Choroid plexus epithelial cell (primary cell): ENCODE measurements at regions not wholly inside any gene's neighbourhood (a gene's known extent, or its start where the extent isn't known, plus 50 kb on each side); places are given as distances from the start of the nearest gene placed in this dataset.
A peak's percentile ranks its signal among the peaks of the same experiment; 100 is the strongest.

Source experiments
- DNase-seq: peaks from one replicate; pipeline ENCODE4 v3.0.0-alpha.2; 2010; ENCODE audit warnings: low read depth
- H3K4me3 ChIP-seq: 2 replicates; pipeline ENCODE4 v1.5.1; 2011; ENCODE audit warnings: low read depth, mild to moderate bottlenecking, control low read depth, low read length, moderate library complexity
- CTCF ChIP-seq: conservative IDR thresholded peaks from 2 replicates; pipeline ENCODE4 v1.5.1; 2011; ENCODE audit warnings: low read depth, mild to moderate bottlenecking, control low read depth, inconsistent platforms, low read length, moderate library complexity

GRCh38 chr20:11394145-11394833 lies 523.4 kb upstream of the BTBD3 start:
- no peak for TF ChIP-seq CTCF
- H3K4me3 ChIP-seq = no peak overlapping the region
- DNase-seq = peak; percentile 95

DNA sequence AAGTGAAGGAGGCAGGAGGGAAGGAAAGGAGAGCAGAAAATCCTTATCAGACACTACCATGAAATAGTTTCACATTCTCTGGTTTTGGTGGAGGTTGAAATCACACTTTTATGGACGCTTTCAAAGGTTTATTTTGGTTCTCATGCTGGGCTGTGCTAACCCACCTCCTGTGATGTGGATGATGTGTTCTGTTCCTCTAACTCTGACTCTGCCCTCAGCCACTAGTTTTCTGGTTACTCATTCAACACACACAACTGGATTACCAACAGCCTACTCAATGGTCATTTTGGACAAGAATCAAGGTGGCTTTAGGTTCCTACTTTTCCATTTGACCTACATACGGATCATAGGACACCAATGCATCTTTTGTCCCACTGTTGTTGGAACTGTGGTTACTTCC lies 522.1 kb upstream of the BTBD3 start:
- DNase-seq = peak; percentile 66
- TF ChIP-seq CTCF = no peak
- no peak overlapping the region for H3K4me3 ChIP-seq

DNA sequence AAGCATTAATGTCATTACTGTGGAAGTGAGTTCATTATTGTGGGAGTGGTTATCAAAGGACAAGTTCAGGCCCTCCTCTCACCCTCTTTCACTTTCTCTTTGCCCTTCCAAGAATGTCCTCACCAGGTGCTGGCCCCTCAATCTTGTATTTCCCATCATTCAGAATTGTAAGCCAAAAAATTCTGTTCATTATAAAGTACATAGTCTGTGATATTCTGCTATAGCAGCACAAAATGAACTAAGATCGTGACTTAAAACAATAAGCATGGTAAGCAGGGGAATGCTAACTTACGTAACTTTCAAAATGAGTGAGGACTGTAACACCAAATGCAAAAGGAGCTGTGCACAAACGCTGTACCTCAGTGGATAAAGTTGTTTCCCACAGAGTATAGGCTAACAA lies 515.7 kb upstream of the BTBD3 start:
- no peak overlapping the region for H3K4me3 ChIP-seq
- DNase-seq = no peak
- TF ChIP-seq CTCF = no peak

GRCh38 chr20:11403711-11404110 lies 514.0 kb upstream of the BTBD3 start:
- DNase-seq = peak; percentile 35
- no peak for TF ChIP-seq CTCF
- no peak overlapping the region for H3K4me3 ChIP-seq

DNA sequence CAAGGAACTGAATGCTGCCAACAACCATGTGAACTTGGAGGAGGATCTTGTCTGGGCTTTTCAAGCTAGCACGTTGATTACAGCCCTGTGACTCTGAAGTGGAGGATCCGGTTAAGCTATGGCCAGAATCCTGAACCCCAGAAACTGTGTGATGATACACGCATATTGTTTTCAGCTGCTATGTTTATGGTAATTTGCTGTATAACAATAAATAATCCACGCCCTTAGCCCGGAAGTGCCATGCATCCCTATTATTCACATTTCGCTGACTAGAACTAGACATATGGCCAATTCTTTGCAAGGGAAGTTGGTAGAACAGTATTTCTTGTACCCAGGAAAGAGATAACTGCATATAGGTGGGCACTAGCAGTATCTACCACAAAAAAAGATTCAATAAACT lies 510.8 kb upstream of the BTBD3 start:
- no peak overlapping the region for H3K4me3 ChIP-seq

GRCh38 chr20:11409561-11409960 lies 508.1 kb upstream of the BTBD3 start:
- no peak overlapping the region for H3K4me3 ChIP-seq
- DNase-seq = no peak
- no peak for TF ChIP-seq CTCF

More for the DNA sequence above, 510.8 kb upstream of the BTBD3 start:
- no peak for DNase-seq
- no peak for TF ChIP-seq CTCF

GRCh38 chr20:11411765-11412164 lies 505.9 kb upstream of the BTBD3 start:
- no peak for DNase-seq
- H3K4me3 ChIP-seq = no peak overlapping the region
- TF ChIP-seq CTCF = no peak
